Panc1 (cell line): ENCODE measurements at regions not wholly inside any gene's neighbourhood (a gene's known extent, or its start where the extent isn't known, plus 50 kb on each side); places are given as distances from the start of the nearest gene placed in this dataset.

Experiments
- ATAC-seq: fragments of 200-7000 bp; cut with Tn5 transposase; 2 replicates; pipeline ENCODE4 v1.9.1; 2020; ENCODE audit warnings: mild to moderate bottlenecking, moderate library complexity
- BruUV-seq: library from RNA; stranded (reverse); fragments of 400-500 nt; replicated peaks from 2 replicates; lab custom pipeline; 2021; lab: Mats Ljungman, UMichigan
- CTCF ChIA-PET: fragments of 300-600 bp; sonication (Branson Sonifier 250); formaldehyde crosslinking; loops from one replicate; lab custom pipeline; 2022; ENCODE audit warnings: antibody characterized with exemption; lab: Charles Lee
- POLR2A ChIA-PET: fragments of 300-600 bp; sonication (Branson Sonifier 250); formaldehyde crosslinking; loops from one replicate; lab custom pipeline; 2022; ENCODE audit warnings: antibody characterized with exemption; lab: Charles Lee
- DNase-seq: peaks from one replicate; pipeline ENCODE4 v3.0.0-alpha.2; 2010; ENCODE audit warnings: low read depth, low spot score
- H3K27ac ChIP-seq: 2 replicates; pipeline ENCODE4 v1.5.1; 2011; ENCODE audit warnings: mild to moderate bottlenecking, low read length, inconsistent platforms
- H3K27me3 ChIP-seq: fragments of 200-500 bp; sonication (Bioruptor generic); 2 replicates; pipeline ENCODE4 v1.6.0; 2014; ENCODE audit warnings: low read length, inconsistent platforms; ENCODE audit not compliant: control insufficient read depth, insufficient read depth
- H3K36me3 ChIP-seq: fragments of 200-500 bp; sonication (Bioruptor generic); 2 replicates; pipeline ENCODE4 v1.5.1; 2014; ENCODE audit warnings: inconsistent platforms, mild to moderate bottlenecking, low read length, moderate library complexity; ENCODE audit not compliant: control insufficient read depth, insufficient read depth
- H3K4me1 ChIP-seq: 2 replicates; pipeline ENCODE4 v1.5.1; 2011; ENCODE audit warnings: inconsistent platforms, mild to moderate bottlenecking, low read length, moderate library complexity; ENCODE audit not compliant: control insufficient read depth, insufficient read depth
- H3K4me3 ChIP-seq, 2 experiments: 2 replicates each; pipeline ENCODE4 v1.5.1; 2011 to 2012; ENCODE audit warnings: low read depth in 2 of 2, low read length in 2 of 2, mild to moderate bottlenecking in 2 of 2, inconsistent platforms in 1 of 2, moderate library complexity in 1 of 2
- H3K9me3 ChIP-seq: fragments of 200-500 bp; sonication (Bioruptor generic); 2 replicates; pipeline ENCODE4 v1.5.1; 2014; ENCODE audit warnings: low read depth, mild to moderate bottlenecking, inconsistent platforms, low read length, moderate library complexity; ENCODE audit not compliant: control insufficient read depth, insufficient read depth
- POLR2AphosphoS5 ChIP-seq: IDR thresholded peaks from 2 replicates; pipeline ENCODE4 v1.6.1; 2012; ENCODE audit warnings: mild to moderate bottlenecking, low read depth, low read length, moderate library complexity
- SIN3A ChIP-seq: IDR thresholded peaks from 2 replicates; pipeline ENCODE4 v1.6.1; 2012; ENCODE audit warnings: low read depth, mild to moderate bottlenecking, low read length, moderate library complexity, borderline replicate concordance; ENCODE audit not compliant: insufficient read depth
- TCF7L2 ChIP-seq: IDR thresholded peaks from 2 replicates; pipeline ENCODE4 v1.6.1; 2011; ENCODE audit warnings: mild to moderate bottlenecking, low read depth, low read length, inconsistent platforms
- in situ Hi-C: cut with HindIII; loops from 2 replicates; pipeline ENCODE4 v1.10.0; 2016; ENCODE audit warnings: low sequenced_read_pairs, low pct_unique_long_range_greater_than_20kb
- intact Hi-C: fragments of 100-400 bp; cut with micrococcal nuclease; formaldehyde crosslinking; loops from one replicate; pipeline ENCODE4 v1.10.0; 2022; ENCODE audit not compliant: unreplicated experiment
- TF ChIP-seq, protein P1 (sequence below), 2 experiments: IDR thresholded peaks; 2 replicates each; pipeline ENCODE4 v1.6.1; 2011 to 2012; ENCODE audit warnings: low read depth in 2 of 2, control low read depth in 1 of 2, low read length in 1 of 2, mild to moderate bottlenecking in 1 of 2, moderate library complexity in 1 of 2; ENCODE audit not compliant: insufficient read depth in 1 of 2
- TF ChIP-seq, protein P2 (sequence below): fragments of 450-650 bp; IDR thresholded peaks from 2 replicates; pipeline ENCODE4 v1.5.1; 2017; ENCODE audit warnings: mild to moderate bottlenecking

DNA sequence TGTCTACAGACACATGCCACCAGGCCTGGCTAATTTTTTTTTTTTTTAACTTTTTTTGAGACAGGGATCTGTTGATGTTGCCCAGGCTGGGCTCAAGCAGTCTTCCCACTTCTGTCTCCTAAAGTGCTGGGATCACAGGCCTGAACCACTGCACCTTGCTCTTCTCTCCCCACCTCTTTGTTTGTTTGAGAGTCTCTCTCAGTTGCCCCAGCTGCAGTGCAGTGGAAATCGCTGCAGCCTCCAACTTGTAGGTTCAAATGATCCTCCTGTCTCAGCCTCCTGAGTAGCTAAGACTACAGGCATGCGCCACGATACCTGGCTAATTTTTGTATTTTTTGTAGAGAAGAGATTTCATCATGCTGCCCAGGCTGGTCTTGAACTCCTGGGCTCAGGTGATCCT, 115.6 kb downstream of the LARP7 start:
- BruUV-seq: no TSS peak
- no peak overlapping the region for H3K4me3 ChIP-seq
- CTCF ChIA-PET: no interaction called here
- POLR2A ChIA-PET: no interaction called here
- no peaks in the 10 kb centered on the region for H3K4me1 ChIP-seq
- ATAC-seq: no peak
- intact Hi-C loops (no loop called here), in situ Hi-C loops (no loop called here)
- TF ChIP-seq SIN3A (no peak), TCF7L2 (no peak), POLR2AphosphoS5 (no peak)
- TF ChIP-seq, protein P1, sequence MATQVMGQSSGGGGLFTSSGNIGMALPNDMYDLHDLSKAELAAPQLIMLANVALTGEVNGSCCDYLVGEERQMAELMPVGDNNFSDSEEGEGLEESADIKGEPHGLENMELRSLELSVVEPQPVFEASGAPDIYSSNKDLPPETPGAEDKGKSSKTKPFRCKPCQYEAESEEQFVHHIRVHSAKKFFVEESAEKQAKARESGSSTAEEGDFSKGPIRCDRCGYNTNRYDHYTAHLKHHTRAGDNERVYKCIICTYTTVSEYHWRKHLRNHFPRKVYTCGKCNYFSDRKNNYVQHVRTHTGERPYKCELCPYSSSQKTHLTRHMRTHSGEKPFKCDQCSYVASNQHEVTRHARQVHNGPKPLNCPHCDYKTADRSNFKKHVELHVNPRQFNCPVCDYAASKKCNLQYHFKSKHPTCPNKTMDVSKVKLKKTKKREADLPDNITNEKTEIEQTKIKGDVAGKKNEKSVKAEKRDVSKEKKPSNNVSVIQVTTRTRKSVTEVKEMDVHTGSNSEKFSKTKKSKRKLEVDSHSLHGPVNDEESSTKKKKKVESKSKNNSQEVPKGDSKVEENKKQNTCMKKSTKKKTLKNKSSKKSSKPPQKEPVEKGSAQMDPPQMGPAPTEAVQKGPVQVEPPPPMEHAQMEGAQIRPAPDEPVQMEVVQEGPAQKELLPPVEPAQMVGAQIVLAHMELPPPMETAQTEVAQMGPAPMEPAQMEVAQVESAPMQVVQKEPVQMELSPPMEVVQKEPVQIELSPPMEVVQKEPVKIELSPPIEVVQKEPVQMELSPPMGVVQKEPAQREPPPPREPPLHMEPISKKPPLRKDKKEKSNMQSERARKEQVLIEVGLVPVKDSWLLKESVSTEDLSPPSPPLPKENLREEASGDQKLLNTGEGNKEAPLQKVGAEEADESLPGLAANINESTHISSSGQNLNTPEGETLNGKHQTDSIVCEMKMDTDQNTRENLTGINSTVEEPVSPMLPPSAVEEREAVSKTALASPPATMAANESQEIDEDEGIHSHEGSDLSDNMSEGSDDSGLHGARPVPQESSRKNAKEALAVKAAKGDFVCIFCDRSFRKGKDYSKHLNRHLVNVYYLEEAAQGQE (IDR thresholded peaks at IDR 0.05; ENCODE audit: insufficient read depth in 1 of 2, low read depth in 2 of 2, low read length in 1 of 2): no peak
- TF ChIP-seq, protein P2, sequence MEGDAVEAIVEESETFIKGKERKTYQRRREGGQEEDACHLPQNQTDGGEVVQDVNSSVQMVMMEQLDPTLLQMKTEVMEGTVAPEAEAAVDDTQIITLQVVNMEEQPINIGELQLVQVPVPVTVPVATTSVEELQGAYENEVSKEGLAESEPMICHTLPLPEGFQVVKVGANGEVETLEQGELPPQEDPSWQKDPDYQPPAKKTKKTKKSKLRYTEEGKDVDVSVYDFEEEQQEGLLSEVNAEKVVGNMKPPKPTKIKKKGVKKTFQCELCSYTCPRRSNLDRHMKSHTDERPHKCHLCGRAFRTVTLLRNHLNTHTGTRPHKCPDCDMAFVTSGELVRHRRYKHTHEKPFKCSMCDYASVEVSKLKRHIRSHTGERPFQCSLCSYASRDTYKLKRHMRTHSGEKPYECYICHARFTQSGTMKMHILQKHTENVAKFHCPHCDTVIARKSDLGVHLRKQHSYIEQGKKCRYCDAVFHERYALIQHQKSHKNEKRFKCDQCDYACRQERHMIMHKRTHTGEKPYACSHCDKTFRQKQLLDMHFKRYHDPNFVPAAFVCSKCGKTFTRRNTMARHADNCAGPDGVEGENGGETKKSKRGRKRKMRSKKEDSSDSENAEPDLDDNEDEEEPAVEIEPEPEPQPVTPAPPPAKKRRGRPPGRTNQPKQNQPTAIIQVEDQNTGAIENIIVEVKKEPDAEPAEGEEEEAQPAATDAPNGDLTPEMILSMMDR: no peak
- H3K9me3 ChIP-seq: no peaks in the 10 kb centered on the region
- no peak for DNase-seq
- H3K36me3 ChIP-seq: no peaks in the 10 kb centered on the region
- H3K27ac ChIP-seq: no peak overlapping the region
- H3K27me3 ChIP-seq: no peaks in the 10 kb centered on the region

DNA sequence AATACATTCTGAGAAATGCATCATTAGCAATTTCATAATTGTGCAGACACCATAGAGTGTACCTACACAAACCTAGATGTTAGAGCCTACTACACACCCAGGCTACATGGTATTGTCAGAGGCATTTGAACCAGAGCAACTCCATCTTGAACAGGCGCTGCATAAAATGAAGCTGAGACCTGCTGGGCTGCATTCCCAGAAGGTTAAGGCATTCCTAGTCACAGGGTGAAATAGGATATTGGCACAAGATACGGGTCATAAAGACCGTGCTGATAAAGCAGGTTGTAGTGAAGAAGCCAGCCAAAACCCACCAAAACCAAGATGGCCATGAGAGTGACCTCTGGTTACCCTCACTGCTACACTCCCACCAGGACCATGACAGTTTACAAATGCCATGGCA, 116.4 kb downstream of the LARP7 start:
- DNase-seq: no peak
- Histone ChIP-seq H3K4me1 (no peaks in the 10 kb centered on the region), H3K27me3 (no peaks in the 10 kb centered on the region), H3K36me3 (no peaks in the 10 kb centered on the region), H3K9me3 (no peaks in the 10 kb centered on the region), H3K27ac (no peak overlapping the region), H3K4me3 (no peak overlapping the region)
- POLR2A ChIA-PET: no interaction called here
- no peak for ATAC-seq
- intact Hi-C loops: no loop called here
- TF ChIP-seq, protein P1 (IDR thresholded peaks at IDR 0.05; ENCODE audit: insufficient read depth in 1 of 2, low read depth in 2 of 2, low read length in 1 of 2): no peak
- TF ChIP-seq, protein P2: no peak
- TF ChIP-seq TCF7L2: no peak
- no peak for TF ChIP-seq POLR2AphosphoS5
- TF ChIP-seq SIN3A: no peak
- CTCF ChIA-PET: no interaction called here
- in situ Hi-C loops: no loop called here
- no TSS peak for BruUV-seq
